Transverse colon (tissue), 4 donors: ENCODE measurements at regions not wholly inside any gene's neighbourhood (a gene's known extent, or its start where the extent isn't known, plus 50 kb on each side); places are given as distances from the start of the nearest gene placed in this dataset.

ENCODE experiments used
- EP300 ChIP-seq: sonication (generic); formaldehyde crosslinking; IDR thresholded peaks from one replicate; pipeline ENCODE4 v1.6.1; 2017; ENCODE audit warnings: antibody characterized with exemption, low read depth
- POLR2A ChIP-seq: fragments of 450-650 bp; IDR thresholded peaks from one replicate; pipeline ENCODE4 v1.6.1; 2016; ENCODE audit warnings: antibody characterized with exemption, mild to moderate bottlenecking, moderate library complexity
- POLR2AphosphoS5 ChIP-seq, 3 donors: sonication (generic); formaldehyde crosslinking; IDR thresholded peaks; one replicate each; pipeline ENCODE4 v1.6.1; 2016; ENCODE audit warnings: antibody characterized with exemption in 3 of 3
- TF ChIP-seq, protein P1 (sequence below), 5 experiments: fragments of 200-600 bp in 3 of 5; fragments of 450-650 bp in 2 of 5; sonication (generic) in 3 of 5; IDR thresholded peaks; 1 replicate in 2 of 5; 2 replicates in 3 of 5; pipeline ENCODE4 v1.5.1; 2016 to 2017; ENCODE audit warnings: antibody characterized with exemption in 5 of 5, inconsistent platforms in 3 of 5, mild to moderate bottlenecking in 2 of 5, moderate library complexity in 1 of 5

DNA sequence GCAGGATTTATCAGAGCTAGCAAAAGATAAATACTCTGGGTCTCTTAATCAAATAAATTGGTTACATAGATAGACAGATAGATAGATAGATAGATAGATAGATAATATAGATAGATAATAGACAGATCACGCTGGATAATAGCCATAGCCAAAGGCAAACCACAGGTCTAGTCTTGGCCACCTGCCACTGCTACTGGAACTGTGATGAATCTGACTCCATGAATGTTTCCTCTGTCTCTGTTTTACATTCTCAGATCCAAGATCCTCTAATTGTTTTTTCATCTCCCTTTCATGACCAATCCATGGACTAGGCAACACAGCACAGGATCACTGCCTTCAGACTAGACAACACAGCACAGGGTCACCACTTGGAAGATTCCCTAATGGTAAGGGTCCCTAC is 444.7 kb upstream of the NFIA start:
- TF ChIP-seq POLR2A = no peak
- TF ChIP-seq, protein P1, sequence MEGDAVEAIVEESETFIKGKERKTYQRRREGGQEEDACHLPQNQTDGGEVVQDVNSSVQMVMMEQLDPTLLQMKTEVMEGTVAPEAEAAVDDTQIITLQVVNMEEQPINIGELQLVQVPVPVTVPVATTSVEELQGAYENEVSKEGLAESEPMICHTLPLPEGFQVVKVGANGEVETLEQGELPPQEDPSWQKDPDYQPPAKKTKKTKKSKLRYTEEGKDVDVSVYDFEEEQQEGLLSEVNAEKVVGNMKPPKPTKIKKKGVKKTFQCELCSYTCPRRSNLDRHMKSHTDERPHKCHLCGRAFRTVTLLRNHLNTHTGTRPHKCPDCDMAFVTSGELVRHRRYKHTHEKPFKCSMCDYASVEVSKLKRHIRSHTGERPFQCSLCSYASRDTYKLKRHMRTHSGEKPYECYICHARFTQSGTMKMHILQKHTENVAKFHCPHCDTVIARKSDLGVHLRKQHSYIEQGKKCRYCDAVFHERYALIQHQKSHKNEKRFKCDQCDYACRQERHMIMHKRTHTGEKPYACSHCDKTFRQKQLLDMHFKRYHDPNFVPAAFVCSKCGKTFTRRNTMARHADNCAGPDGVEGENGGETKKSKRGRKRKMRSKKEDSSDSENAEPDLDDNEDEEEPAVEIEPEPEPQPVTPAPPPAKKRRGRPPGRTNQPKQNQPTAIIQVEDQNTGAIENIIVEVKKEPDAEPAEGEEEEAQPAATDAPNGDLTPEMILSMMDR (IDR thresholded peaks at IDR 0.05) = no peak
- TF ChIP-seq POLR2AphosphoS5 (IDR thresholded peaks at IDR 0.05) = no peak
- no peak for TF ChIP-seq EP300
